Kidney (tissue), 13 donors: ENCODE measurements at regions not wholly inside any gene's neighbourhood (a gene's known extent, or its start where the extent isn't known, plus 50 kb on each side); places are given as distances from the start of the nearest gene placed in this dataset.
"Not testable (repeated sequence)": the region's sequence is repeated elsewhere in the genome, so short reads cannot be mapped to it uniquely, and the experiment has no call there.

Experiments
- DNase-seq, 5 donors: peaks; one replicate each; pipeline ENCODE4 v3.0.0-alpha.2; 2013 to 2020
- FAIRE-seq: peaks from 2 replicates; lab custom pipeline; 2012; peaks lifted over from hg19 to GRCh38; lab: Jason Lieb, UNC
- H3K27ac ChIP-seq, 2 donors: one replicate each; pipeline ENCODE4 v1.7.0; 2013; ENCODE audit warnings: low read depth in 2 of 2, low read length in 2 of 2, inconsistent platforms in 1 of 2
- H3K27me3 ChIP-seq: one replicate; pipeline ENCODE4 v1.7.1; 2013; ENCODE audit warnings: low read length, inconsistent platforms; ENCODE audit not compliant: control insufficient read depth, insufficient read depth
- H3K36me3 ChIP-seq, 3 donors: one replicate each; pipeline versions ENCODE4 v1.7.0 to v1.7.1; 2013; ENCODE audit warnings: low read length in 3 of 3, control low read depth in 1 of 3, inconsistent platforms in 1 of 3; ENCODE audit not compliant: insufficient read depth in 3 of 3, control insufficient read depth in 2 of 3
- H3K4me1 ChIP-seq, 3 donors: one replicate each; pipeline versions ENCODE4 v1.7.0 to v1.7.1; 2013; ENCODE audit warnings: low read length in 3 of 3, inconsistent platforms in 1 of 3, low read depth in 1 of 3; ENCODE audit not compliant: control insufficient read depth in 2 of 3, insufficient read depth in 2 of 3
- H3K4me3 ChIP-seq, 3 donors: one replicate each; pipeline versions ENCODE4 v1.7.0 to v1.8.1; 2013; ENCODE audit warnings: low read length in 3 of 3, control low read depth in 1 of 3, inconsistent platforms in 1 of 3
- H3K9ac ChIP-seq, 3 donors: one replicate each; pipeline versions ENCODE4 v1.7.0 to v1.7.1; 2013; ENCODE audit warnings: low read length in 3 of 3, control low read depth in 1 of 3, inconsistent platforms in 1 of 3
- H3K9me3 ChIP-seq, 3 donors: one replicate each; pipeline versions ENCODE4 v1.7.0 to v1.7.1; 2013; ENCODE audit warnings: low read length in 3 of 3, control low read depth in 1 of 3, inconsistent platforms in 1 of 3; ENCODE audit not compliant: control insufficient read depth in 2 of 3, insufficient read depth in 1 of 3
- intact Hi-C: fragments of 100-400 bp; cut with DNase I; formaldehyde crosslinking; loops from one replicate; pipeline ENCODE4 v1.11.1; 2022
- TF ChIP-seq, protein P1 (sequence below): IDR thresholded peaks from 3 replicates; pipeline ENCODE4 v1.5.1; 2012; ENCODE audit warnings: mild to moderate bottlenecking, moderate library complexity, borderline replicate concordance; ENCODE audit not compliant: insufficient read depth; ENCODE audit errors: extremely low read depth
- donor health status: control.
- donor health status: control.
- donor health status: control.
- donor health status: control.
- donor health status: control.
- donor health status: DM: yes; HTN: yes; CAD: no.
- donor health status: Normal renal cell carcinoma (clear cell type).

GRCh38 chr10:28449926-28450325 lies 83.0 kb upstream of the WAC start:
- DNase-seq (no peak), FAIRE-seq (no peak)
- no peaks in the 10 kb centered on the region for H3K4me1 ChIP-seq
- intact Hi-C loops, result no loop called here
- H3K9me3 ChIP-seq, result no peaks in the 10 kb centered on the region
- no peaks in the 10 kb centered on the region for H3K36me3 ChIP-seq
- no peak overlapping the region for H3K4me3 ChIP-seq
- no peak overlapping the region for H3K9ac ChIP-seq
- no peaks in the 10 kb centered on the region for H3K27me3 ChIP-seq
- TF ChIP-seq, protein P1, sequence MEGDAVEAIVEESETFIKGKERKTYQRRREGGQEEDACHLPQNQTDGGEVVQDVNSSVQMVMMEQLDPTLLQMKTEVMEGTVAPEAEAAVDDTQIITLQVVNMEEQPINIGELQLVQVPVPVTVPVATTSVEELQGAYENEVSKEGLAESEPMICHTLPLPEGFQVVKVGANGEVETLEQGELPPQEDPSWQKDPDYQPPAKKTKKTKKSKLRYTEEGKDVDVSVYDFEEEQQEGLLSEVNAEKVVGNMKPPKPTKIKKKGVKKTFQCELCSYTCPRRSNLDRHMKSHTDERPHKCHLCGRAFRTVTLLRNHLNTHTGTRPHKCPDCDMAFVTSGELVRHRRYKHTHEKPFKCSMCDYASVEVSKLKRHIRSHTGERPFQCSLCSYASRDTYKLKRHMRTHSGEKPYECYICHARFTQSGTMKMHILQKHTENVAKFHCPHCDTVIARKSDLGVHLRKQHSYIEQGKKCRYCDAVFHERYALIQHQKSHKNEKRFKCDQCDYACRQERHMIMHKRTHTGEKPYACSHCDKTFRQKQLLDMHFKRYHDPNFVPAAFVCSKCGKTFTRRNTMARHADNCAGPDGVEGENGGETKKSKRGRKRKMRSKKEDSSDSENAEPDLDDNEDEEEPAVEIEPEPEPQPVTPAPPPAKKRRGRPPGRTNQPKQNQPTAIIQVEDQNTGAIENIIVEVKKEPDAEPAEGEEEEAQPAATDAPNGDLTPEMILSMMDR, result no peak
- H3K27ac ChIP-seq, result no peak overlapping the region

GRCh38 chr10:28453926-28454325 lies 79.0 kb upstream of the WAC start:
- no peak for DNase-seq
- no peak for FAIRE-seq

DNA sequence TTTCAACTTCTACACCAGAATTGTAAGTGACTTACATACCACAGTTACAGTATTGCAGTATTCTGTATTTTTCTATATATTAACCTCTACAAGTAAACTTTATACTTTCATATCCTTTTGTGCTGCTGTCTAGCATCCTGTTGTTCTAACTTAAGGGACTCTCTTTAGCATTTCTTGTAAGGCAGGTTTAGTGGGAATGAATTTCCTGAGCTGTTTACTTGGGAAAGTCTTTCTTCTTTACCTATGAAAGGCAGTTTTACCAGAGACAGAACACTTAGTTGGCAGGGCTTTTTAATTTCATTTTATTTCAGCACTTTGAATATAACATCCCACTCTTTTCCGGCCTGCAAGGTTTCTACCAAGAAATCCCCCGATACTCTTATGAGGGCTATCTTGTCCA lies 75.8 kb upstream of the WAC start:
- H3K36me3 ChIP-seq, result no peaks in the 10 kb centered on the region
- no peak overlapping the region for H3K27ac ChIP-seq
- no peaks in the 10 kb centered on the region for H3K4me1 ChIP-seq
- H3K4me3 ChIP-seq, result no peak overlapping the region
- no peaks in the 10 kb centered on the region for H3K27me3 ChIP-seq
- TF ChIP-seq, protein P1, result no peak
- FAIRE-seq (no peak), DNase-seq (no peak)
- H3K9me3 ChIP-seq, result no peaks in the 10 kb centered on the region
- intact Hi-C loops, result no loop called here
- H3K9ac ChIP-seq, result no peak overlapping the region

More at GRCh38 chr10:28453926-28454325, 79.0 kb upstream of the WAC start:
- Histone ChIP-seq H3K4me1 (no peaks in the 10 kb centered on the region), H3K27ac (no peak overlapping the region), H3K4me3 (no peak overlapping the region), H3K36me3 (no peaks in the 10 kb centered on the region), H3K27me3 (no peaks in the 10 kb centered on the region), H3K9me3 (no peaks in the 10 kb centered on the region), H3K9ac (no peak overlapping the region)
- TF ChIP-seq, protein P1, result no peak
- intact Hi-C loops, result no loop called here

- H3K9ac ChIP-seq, FAIRE-seq, DNase-seq, H3K36me3 ChIP-seq, intact Hi-C loops, H3K27me3 ChIP-seq, H3K9me3 ChIP-seq, H3K4me1 ChIP-seq, H3K27ac ChIP-seq, H3K4me3 ChIP-seq: not testable (repeated sequence)
These were observed 75.0 kb upstream of the WAC start for GRCh38 chr10:28457873-28458272.
